Suprapubic skin (tissue), 4 donors: ENCODE measurements at regions not wholly inside any gene's neighbourhood (a gene's known extent, or its start where the extent isn't known, plus 50 kb on each side); places are given as distances from the start of the nearest gene placed in this dataset.

ENCODE experiments used
- DNase-seq, 2 donors: peaks; one replicate each; pipeline ENCODE4 v3.0.0-alpha.2; 2019; ENCODE audit warnings: low spot score in 2 of 2
- H3K27ac ChIP-seq: fragments of 200-600 bp; sonication (generic); one replicate; pipeline ENCODE4 v1.5.1; 2019
- H3K27me3 ChIP-seq: fragments of 200-600 bp; sonication (generic); one replicate; pipeline ENCODE4 v1.5.1; 2019
- H3K36me3 ChIP-seq: fragments of 200-600 bp; sonication (generic); one replicate; pipeline ENCODE4 v1.5.1; 2019
- H3K4me1 ChIP-seq: fragments of 200-600 bp; sonication (generic); one replicate; pipeline ENCODE4 v1.5.1; 2019
- H3K4me3 ChIP-seq: fragments of 200-600 bp; sonication (generic); one replicate; pipeline ENCODE4 v1.5.1; 2019; ENCODE audit warnings: mild to moderate bottlenecking
- H3K9me3 ChIP-seq: fragments of 200-600 bp; sonication (generic); one replicate; pipeline ENCODE4 v1.5.1; 2019
- EP300 ChIP-seq: sonication (generic); formaldehyde crosslinking; IDR thresholded peaks from one replicate; pipeline ENCODE4 v1.6.1; 2017; ENCODE audit warnings: antibody characterized with exemption
- POLR2A ChIP-seq, 2 donors: fragments of 450-650 bp; IDR thresholded peaks; one replicate each; pipeline ENCODE4 v1.6.1; 2017; ENCODE audit warnings: antibody characterized with exemption in 2 of 2, mild to moderate bottlenecking in 2 of 2, moderate library complexity in 2 of 2
- POLR2AphosphoS5 ChIP-seq, 3 donors: sonication (generic); formaldehyde crosslinking; IDR thresholded peaks; one replicate each; pipeline ENCODE4 v1.6.1; 2017; ENCODE audit warnings: antibody characterized with exemption in 3 of 3
- WGBS: methylation state at CpG from one replicate; pipeline ENCODE4 v1.1.5; 2018; 5-methylcytosine and 5-hydroxymethylcytosine counted together
- TF ChIP-seq, protein P1 (sequence below), 2 donors: fragments of 200-600 bp in 1 of 2; fragments of 450-650 bp in 1 of 2; sonication (generic) in 1 of 2; IDR thresholded peaks; one replicate each; pipeline ENCODE4 v1.5.1; 2016 to 2019; ENCODE audit warnings: antibody characterized with exemption in 2 of 2, mild to moderate bottlenecking in 1 of 2, moderate library complexity in 1 of 2

DNA sequence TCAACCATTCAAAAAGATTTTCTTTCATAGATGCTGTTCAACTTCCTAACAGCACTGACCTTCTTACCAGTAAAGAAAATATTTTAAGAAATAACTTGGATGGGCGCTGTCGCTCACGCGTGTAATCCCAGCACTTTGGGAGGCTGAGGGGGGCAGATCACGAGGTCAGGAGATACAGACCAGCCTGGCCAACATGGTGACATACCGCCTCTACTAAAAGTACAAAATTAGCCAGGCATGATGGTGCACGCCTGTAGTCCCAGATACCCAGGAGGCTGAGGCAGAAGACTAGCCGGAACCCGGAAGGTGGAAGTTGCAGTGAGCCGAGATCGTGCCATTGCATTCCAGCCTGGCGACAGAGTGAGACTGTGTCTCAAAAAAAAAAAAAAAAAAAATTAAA is 865.7 kb upstream of the SLC10A2 start:
- H3K27me3 ChIP-seq = no peaks in the 10 kb centered on the region
- no peak for DNase-seq
- no peaks in the 10 kb centered on the region for H3K36me3 ChIP-seq
- H3K4me3 ChIP-seq = no peak overlapping the region
- WGBS = 87% methylated on average over 12 of the region's 12 CpGs
- H3K9me3 ChIP-seq = no peaks in the 10 kb centered on the region
- H3K27ac ChIP-seq = no peak overlapping the region
- H3K4me1 ChIP-seq = no peaks in the 10 kb centered on the region
- TF ChIP-seq POLR2AphosphoS5 (IDR thresholded peaks at IDR 0.05) (no peak), POLR2A (IDR thresholded peaks at IDR 0.05) (no peak), EP300 (no peak)
- TF ChIP-seq, protein P1, sequence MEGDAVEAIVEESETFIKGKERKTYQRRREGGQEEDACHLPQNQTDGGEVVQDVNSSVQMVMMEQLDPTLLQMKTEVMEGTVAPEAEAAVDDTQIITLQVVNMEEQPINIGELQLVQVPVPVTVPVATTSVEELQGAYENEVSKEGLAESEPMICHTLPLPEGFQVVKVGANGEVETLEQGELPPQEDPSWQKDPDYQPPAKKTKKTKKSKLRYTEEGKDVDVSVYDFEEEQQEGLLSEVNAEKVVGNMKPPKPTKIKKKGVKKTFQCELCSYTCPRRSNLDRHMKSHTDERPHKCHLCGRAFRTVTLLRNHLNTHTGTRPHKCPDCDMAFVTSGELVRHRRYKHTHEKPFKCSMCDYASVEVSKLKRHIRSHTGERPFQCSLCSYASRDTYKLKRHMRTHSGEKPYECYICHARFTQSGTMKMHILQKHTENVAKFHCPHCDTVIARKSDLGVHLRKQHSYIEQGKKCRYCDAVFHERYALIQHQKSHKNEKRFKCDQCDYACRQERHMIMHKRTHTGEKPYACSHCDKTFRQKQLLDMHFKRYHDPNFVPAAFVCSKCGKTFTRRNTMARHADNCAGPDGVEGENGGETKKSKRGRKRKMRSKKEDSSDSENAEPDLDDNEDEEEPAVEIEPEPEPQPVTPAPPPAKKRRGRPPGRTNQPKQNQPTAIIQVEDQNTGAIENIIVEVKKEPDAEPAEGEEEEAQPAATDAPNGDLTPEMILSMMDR (IDR thresholded peaks at IDR 0.05) = no peak

DNA sequence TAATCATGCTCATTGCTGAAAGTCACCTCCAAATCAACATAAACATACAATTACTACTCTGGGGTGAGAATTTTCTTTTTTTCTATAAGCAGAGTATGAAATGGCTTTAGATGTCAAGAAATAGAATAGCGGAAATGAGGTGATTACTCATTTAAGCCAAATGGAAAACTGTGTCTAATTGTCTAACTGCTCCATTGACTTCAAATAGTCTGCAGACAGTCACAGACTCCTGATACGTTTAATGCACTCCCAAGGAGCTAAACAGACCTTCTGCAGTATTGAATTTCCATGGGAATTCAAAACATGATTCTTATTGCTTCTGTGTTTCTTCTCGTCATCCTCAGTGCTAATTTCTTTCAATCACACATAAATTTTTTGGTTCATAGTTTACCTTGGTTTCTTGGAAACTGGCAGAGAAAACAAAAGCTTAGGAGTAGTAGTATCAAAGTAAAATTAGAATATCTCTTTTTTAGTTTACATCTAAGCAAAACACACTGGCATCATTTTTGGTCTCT is 865.2 kb upstream of the SLC10A2 start:
- H3K27ac ChIP-seq = no peak overlapping the region
- DNase-seq = no peak
- TF ChIP-seq, protein P1 (IDR thresholded peaks at IDR 0.05) = no peak
- no peak for TF ChIP-seq POLR2AphosphoS5 (IDR thresholded peaks at IDR 0.05)
- H3K9me3 ChIP-seq = no peaks in the 10 kb centered on the region
- H3K4me3 ChIP-seq = no peak overlapping the region
- H3K27me3 ChIP-seq = no peaks in the 10 kb centered on the region
- H3K4me1 ChIP-seq = no peaks in the 10 kb centered on the region
- WGBS = 72% methylated on average over 3 of the region's 3 CpGs
- no peaks in the 10 kb centered on the region for H3K36me3 ChIP-seq

DNA sequence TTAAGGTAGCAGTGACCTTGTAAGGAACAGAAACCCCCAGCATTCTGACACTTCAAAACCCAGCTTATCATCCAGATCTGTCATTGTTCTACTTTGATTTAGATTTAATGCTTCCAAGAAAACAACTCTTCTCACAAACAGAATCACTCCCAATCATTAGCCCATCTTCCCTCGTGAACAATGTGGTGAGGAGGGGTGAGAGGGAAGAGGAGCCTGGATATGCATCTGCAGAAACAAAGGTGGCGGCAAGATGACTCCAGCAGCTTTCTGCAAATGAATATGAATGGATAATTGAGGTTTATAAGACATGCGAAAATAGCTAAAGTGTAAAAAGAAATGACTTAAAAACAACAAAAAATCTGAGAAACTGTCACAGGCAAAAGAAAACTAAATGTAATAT is 859.9 kb upstream of the SLC10A2 start:
- Histone ChIP-seq H3K4me3 (no peak overlapping the region), H3K36me3 (no peaks in the 10 kb centered on the region), H3K4me1 (no peaks in the 10 kb centered on the region), H3K27ac (no peak overlapping the region), H3K9me3 (no peaks in the 10 kb centered on the region), H3K27me3 (no peaks in the 10 kb centered on the region)
- TF ChIP-seq, protein P1 (IDR thresholded peaks at IDR 0.05) = no peak
- TF ChIP-seq POLR2A (IDR thresholded peaks at IDR 0.05) = no peak
- no peak for TF ChIP-seq POLR2AphosphoS5 (IDR thresholded peaks at IDR 0.05)
- no peak for TF ChIP-seq EP300
- no peak for DNase-seq
- 75% methylated on average over 3 of the region's 3 CpGs for WGBS

DNA sequence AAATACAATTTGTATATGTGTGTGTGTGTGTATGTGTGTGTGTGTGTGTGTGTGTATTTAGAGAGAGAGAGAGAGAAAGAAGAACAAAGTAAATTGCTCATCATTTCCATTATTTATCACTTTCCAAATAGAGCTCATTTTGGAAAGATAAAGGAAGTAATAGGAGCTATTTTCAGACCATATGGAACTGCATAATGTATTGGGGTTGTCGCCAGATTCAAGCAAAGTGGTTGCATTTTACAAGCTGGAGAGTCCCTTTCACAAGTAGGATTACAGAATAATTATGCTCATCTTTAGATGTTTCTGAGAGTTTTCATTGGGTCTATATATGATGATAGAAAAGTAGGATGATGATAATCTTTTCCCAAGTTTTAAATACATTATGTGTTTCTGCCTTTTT is 842.7 kb upstream of the SLC10A2 start:
- Histone ChIP-seq H3K4me1 (no peaks in the 10 kb centered on the region), H3K36me3 (no peaks in the 10 kb centered on the region), H3K27me3 (no peaks in the 10 kb centered on the region), H3K4me3 (no peak overlapping the region), H3K27ac (no peak overlapping the region), H3K9me3 (no peaks in the 10 kb centered on the region)
- no peak for TF ChIP-seq POLR2AphosphoS5 (IDR thresholded peaks at IDR 0.05)
- TF ChIP-seq POLR2A (IDR thresholded peaks at IDR 0.05) = no peak
- TF ChIP-seq, protein P1 (IDR thresholded peaks at IDR 0.05) = no peak
- no peak for TF ChIP-seq EP300
- DNase-seq = no peak
- WGBS = 88% methylated on average over 1 of the region's 1 CpG

DNA sequence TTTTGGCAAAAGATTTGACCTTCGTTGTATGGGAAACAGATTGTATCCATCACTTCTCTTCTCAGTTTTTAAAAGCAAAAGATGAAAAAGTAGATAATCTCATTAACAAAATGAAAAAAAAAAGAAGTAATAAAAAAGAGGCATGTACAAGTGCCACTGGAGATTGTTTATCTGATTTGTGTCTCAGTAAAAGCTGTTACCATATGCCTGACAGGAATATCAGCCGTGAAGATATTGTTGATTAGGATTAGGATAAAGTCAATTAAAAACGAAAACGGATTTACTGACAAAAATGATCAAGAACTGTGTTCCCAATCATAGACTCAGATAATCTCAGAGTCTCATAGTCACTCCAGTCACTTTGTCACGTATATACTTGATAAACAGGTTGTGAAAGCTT is 842.1 kb upstream of the SLC10A2 start:
- no peak for DNase-seq
- H3K4me3 ChIP-seq = no peak overlapping the region
- H3K27me3 ChIP-seq = no peaks in the 10 kb centered on the region
- no peak overlapping the region for H3K27ac ChIP-seq
- 62% methylated on average over 5 of the region's 5 CpGs for WGBS
- H3K36me3 ChIP-seq = no peaks in the 10 kb centered on the region
- no peak for TF ChIP-seq POLR2AphosphoS5 (IDR thresholded peaks at IDR 0.05)
- TF ChIP-seq POLR2A (IDR thresholded peaks at IDR 0.05) = no peak
- TF ChIP-seq, protein P1 (IDR thresholded peaks at IDR 0.05) = no peak
- TF ChIP-seq EP300 = no peak
- no peaks in the 10 kb centered on the region for H3K4me1 ChIP-seq
- no peaks in the 10 kb centered on the region for H3K9me3 ChIP-seq
